Ishikawa (cell line): ENCODE measurements at regions not wholly inside any gene's neighbourhood (a gene's known extent, or its start where the extent isn't known, plus 50 kb on each side); places are given as distances from the start of the nearest gene placed in this dataset.

Source experiments
- CEBPB ChIP-seq: IDR thresholded peaks from 2 replicates; pipeline ENCODE4 v1.6.1; 2012
- CREB1 ChIP-seq: IDR thresholded peaks from 2 replicates; pipeline ENCODE4 v1.6.1; 2012; ENCODE audit warnings: low read depth
- EGR1 ChIP-seq: IDR thresholded peaks from 2 replicates; pipeline ENCODE4 v1.6.1; 2012
- EP300 ChIP-seq: IDR thresholded peaks from 2 replicates; pipeline ENCODE4 v1.6.1; 2012; ENCODE audit warnings: borderline replicate concordance
- FOXM1 ChIP-seq: IDR thresholded peaks from 2 replicates; pipeline ENCODE4 v1.6.1; 2012; ENCODE audit warnings: low read depth, borderline replicate concordance
- NFIC ChIP-seq: IDR thresholded peaks from 2 replicates; pipeline ENCODE4 v1.6.1; 2012
- RAD21 ChIP-seq: IDR thresholded peaks from 2 replicates; pipeline ENCODE4 v1.6.1; 2012; ENCODE audit warnings: low read depth
- TAF1 ChIP-seq: IDR thresholded peaks from 2 replicates; pipeline ENCODE4 v1.6.1; 2012; ENCODE audit warnings: low read depth, mild to moderate bottlenecking
- TCF12 ChIP-seq: IDR thresholded peaks from 2 replicates; pipeline ENCODE4 v1.6.1; 2012; ENCODE audit warnings: low read depth
- TEAD4 ChIP-seq: IDR thresholded peaks from 2 replicates; pipeline ENCODE4 v1.6.1; 2012
- YY1 ChIP-seq: IDR thresholded peaks from 2 replicates; pipeline ENCODE4 v1.6.1; 2012; ENCODE audit warnings: low read depth
- ZBTB7A ChIP-seq: IDR thresholded peaks from 2 replicates; pipeline ENCODE4 v1.6.1; 2012; ENCODE audit warnings: low read depth
- TF ChIP-seq, protein P1 (sequence below): IDR thresholded peaks from 2 replicates; pipeline ENCODE4 v1.6.1; 2012
- TF ChIP-seq, protein P2 (sequence below): IDR thresholded peaks from 2 replicates; pipeline ENCODE4 v1.6.1; 2012; ENCODE audit warnings: low read depth, mild to moderate bottlenecking
- TF ChIP-seq, protein P3 (sequence below): IDR thresholded peaks from 2 replicates; pipeline ENCODE4 v1.6.1; 2012

DNA sequence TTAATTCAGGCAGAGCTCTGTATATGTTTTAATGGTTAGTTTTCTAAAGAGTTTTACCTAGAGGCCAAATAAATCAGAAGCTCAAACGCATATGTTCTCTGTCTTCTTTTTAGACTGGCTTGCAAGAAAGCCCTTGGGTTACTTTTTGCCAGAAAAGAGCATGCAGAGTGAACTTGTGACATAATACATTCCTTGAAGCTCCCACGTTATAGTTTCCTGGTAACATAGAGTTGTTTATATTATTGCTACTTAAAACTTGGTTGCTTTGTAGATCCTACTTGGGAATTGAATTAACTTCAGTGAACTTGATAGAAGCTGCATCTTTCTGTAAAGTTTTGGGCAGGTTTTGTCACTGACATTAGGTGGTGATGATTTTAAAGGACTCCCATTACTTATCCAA lies 102.9 kb downstream of the C9orf152 start:
- TF ChIP-seq EGR1, result no peak
- no peak for TF ChIP-seq ZBTB7A
- no peak for TF ChIP-seq YY1
- TF ChIP-seq, protein P1, sequence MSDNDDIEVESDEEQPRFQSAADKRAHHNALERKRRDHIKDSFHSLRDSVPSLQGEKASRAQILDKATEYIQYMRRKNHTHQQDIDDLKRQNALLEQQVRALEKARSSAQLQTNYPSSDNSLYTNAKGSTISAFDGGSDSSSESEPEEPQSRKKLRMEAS, result no peak
- no peak for TF ChIP-seq EP300
- no peak for TF ChIP-seq RAD21
- no peak for TF ChIP-seq FOXM1
- TF ChIP-seq, protein P2, sequence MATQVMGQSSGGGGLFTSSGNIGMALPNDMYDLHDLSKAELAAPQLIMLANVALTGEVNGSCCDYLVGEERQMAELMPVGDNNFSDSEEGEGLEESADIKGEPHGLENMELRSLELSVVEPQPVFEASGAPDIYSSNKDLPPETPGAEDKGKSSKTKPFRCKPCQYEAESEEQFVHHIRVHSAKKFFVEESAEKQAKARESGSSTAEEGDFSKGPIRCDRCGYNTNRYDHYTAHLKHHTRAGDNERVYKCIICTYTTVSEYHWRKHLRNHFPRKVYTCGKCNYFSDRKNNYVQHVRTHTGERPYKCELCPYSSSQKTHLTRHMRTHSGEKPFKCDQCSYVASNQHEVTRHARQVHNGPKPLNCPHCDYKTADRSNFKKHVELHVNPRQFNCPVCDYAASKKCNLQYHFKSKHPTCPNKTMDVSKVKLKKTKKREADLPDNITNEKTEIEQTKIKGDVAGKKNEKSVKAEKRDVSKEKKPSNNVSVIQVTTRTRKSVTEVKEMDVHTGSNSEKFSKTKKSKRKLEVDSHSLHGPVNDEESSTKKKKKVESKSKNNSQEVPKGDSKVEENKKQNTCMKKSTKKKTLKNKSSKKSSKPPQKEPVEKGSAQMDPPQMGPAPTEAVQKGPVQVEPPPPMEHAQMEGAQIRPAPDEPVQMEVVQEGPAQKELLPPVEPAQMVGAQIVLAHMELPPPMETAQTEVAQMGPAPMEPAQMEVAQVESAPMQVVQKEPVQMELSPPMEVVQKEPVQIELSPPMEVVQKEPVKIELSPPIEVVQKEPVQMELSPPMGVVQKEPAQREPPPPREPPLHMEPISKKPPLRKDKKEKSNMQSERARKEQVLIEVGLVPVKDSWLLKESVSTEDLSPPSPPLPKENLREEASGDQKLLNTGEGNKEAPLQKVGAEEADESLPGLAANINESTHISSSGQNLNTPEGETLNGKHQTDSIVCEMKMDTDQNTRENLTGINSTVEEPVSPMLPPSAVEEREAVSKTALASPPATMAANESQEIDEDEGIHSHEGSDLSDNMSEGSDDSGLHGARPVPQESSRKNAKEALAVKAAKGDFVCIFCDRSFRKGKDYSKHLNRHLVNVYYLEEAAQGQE, result no peak

DNA sequence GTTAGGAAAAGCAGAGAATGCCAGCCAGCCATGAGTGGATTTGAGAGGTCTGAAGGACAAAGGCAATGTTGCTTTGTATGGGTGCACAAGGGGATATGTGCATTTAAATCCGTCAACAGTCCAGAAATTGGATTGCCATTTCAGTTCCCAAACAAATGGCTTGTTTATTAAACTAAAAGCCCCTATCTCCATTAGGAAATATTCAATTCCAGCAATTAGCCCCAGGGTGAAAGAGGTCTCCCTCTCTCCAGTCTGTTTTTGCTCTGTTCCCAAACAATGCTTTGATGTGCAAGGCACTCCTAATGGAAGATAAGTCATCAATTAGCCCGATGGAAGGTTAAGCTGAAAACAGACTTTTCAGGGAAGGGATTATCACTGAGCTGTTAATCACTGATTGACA lies 101.3 kb downstream of the C9orf152 start:
- TF ChIP-seq, protein P2, result no peak
- TF ChIP-seq TEAD4 (no peak), ZBTB7A (no peak), EP300 (no peak), CREB1 (no peak), TCF12 (no peak), TAF1 (no peak), RAD21 (no peak), CEBPB (no peak), FOXM1 (no peak), EGR1 (no peak), NFIC (no peak)
- TF ChIP-seq, protein P1, result no peak

DNA sequence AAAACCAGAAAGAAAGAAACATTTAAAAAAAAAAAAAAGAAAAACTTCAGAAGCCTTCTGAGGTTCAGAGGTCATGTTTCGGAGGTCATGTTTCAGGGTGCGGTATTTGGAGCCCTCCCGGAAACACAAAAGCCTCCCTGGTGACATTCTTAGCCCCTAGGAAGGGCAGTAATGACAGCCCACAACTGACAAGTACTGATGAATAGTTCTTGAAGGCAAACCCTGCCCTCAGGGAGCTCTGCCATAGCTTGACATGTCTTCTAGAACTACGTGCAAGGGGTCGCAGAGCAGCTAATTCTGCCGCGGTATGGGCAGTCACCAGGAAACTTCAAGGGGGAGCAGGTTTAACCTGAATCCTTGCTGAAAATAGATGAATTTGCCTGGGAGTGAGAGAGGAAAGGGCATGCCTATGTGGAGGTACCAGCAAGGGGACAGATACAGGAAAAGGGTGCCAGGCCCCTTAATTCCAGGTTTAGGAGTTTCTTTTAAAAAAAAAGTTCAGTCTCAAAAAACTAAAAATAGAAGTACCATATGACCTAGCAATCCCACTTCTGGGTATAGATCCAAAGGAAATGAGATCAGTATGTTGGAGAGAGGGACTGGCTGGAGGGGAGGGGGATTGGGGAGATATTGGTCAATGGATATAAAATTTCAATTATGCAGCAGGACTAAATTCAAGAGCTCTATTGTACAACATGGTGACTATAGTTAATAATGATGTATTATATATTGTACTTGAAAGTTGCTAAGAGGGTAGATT lies 98.4 kb downstream of the C9orf152 start:
- no peak for TF ChIP-seq TAF1
- no peak for TF ChIP-seq NFIC
- no peak for TF ChIP-seq TCF12
- TF ChIP-seq EGR1, result no peak
- TF ChIP-seq, protein P2, result no peak
- TF ChIP-seq, protein P1, result no peak

DNA sequence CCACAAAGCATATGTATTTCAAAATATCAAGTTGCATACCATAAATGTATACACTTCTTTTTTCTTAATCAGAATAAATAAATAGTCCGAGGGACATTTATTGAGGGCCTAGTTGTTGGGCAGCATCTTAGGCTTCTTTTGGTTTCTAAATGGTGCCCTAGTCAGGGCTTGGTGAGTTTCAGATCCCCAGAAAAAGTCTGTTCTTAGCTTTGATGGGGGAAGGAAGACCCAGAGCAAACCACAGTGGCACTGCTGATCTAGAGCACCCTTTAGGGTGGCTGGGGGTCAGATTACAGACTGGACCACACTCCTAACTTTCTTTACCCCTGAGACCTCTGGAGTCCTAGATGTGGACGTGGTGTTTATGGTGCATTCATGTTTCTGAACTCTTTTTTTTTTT lies 97.8 kb downstream of the C9orf152 start:
- TF ChIP-seq ZBTB7A (no peak), TCF12 (no peak), TEAD4 (no peak), NFIC (no peak), TAF1 (no peak), EP300 (no peak), CREB1 (no peak), RAD21 (no peak), EGR1 (no peak), FOXM1 (no peak), CEBPB (no peak), YY1 (no peak)
- TF ChIP-seq, protein P2, result no peak
- TF ChIP-seq, protein P1, result no peak
- TF ChIP-seq, protein P3, sequence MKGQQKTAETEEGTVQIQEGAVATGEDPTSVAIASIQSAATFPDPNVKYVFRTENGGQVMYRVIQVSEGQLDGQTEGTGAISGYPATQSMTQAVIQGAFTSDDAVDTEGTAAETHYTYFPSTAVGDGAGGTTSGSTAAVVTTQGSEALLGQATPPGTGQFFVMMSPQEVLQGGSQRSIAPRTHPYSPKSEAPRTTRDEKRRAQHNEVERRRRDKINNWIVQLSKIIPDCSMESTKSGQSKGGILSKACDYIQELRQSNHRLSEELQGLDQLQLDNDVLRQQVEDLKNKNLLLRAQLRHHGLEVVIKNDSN, result no peak
